NOMO-1 treated with dmso at 0.1 percent for 144 hours (cell line): ENCODE measurements at regions not wholly inside any gene's neighbourhood (a gene's known extent, or its start where the extent isn't known, plus 50 kb on each side); places are given as distances from the start of the nearest gene placed in this dataset.
"Not testable (repeated sequence)": the region's sequence is repeated elsewhere in the genome, so short reads cannot be mapped to it uniquely, and the experiment has no call there.

Experiments
- DNase-seq: peaks from one replicate; lab custom pipeline; 2025; ENCODE audit not compliant: unreplicated experiment; lab: John Stamatoyannopoulos, UW

DNA sequence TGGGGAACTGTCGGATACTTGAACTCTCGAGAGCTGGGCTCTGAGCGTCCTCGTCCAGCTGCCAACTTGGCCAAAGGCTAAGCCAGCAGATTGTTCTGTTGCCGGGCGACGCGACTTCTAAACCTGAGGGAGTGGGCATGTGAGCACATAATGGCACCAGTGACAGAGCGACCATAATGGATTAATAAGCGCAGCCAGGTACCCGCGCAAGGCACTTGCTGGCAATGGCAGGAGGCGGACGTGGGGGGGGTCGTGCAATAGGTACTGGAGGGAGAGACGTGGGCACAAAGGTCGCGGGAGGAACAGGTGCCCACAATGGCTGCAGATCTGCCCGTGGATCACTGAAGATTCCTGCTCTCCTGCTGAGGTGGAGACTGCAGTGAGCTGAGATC, 1368.7 kb downstream of the CDH12 start:
- DNase-seq, result not testable (repeated sequence)

DNA sequence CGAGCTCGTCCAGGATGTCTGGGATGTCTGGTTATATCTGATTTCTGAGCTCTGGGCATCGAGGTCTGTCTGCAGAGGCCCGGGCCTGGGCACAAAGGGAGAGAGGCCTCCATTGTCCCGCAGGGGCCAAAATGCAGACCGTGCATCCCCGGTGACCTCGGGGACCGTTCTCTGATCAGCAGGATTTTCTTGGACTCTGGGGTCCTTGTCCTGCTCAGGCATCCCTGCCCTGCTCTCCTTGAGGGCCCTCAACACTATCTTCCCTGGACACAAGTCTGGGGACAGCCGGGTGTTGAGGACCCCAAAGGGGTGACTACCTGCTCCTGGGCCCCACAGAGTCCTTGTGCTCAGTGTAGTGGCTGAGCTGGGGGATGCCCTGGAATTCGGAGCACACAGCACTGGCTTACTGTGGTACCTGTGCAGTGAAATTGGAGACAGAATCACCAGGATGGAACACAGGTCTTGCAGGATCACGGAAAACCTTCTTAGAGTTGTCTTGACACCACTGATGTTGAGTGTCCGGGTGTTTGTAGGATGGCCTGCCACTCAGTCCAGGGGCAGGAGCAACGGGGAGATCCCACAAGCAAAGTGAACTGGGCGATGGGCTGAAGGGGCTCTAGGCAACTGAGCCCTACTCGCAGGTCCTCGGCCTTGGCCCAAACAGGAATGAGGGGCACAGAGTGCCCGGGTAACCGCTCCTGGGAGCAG, 1369.2 kb downstream of the CDH12 start:
- DNase-seq, result not testable (repeated sequence)

DNA sequence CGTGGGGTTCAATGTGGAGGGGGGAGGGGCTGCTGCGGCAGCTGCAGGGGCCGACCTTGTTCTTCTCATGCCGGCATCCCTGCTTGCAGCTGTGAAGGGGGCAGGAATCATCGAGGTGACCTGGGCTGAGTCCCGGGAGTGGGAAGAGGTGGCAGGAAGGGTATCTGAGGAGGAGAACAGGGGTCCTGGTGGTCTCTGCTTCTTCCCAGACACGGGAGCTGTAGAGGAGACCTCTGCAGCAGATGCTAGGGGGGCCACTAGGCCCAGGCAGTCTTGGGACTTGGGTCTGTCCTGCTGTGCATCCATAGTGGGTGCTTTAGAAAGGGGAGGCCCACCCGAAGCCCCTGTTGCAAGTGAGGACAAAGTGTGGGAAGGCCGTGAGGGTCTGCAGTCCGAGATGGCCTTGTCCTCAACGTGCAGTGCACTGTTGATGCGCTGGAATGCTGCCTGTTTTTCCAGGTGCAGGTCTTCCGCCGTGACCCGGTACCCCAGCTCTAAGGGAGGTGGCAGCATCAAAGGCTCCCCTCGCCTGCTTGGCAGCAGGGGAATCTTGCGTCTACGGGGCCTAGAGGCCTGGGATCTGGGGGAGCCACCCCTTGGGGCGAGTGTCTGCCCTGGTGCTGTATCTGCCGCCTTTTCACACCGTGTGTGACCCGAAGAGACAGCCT, 1370.0 kb downstream of the CDH12 start:
- DNase-seq, result not testable (repeated sequence)

DNA sequence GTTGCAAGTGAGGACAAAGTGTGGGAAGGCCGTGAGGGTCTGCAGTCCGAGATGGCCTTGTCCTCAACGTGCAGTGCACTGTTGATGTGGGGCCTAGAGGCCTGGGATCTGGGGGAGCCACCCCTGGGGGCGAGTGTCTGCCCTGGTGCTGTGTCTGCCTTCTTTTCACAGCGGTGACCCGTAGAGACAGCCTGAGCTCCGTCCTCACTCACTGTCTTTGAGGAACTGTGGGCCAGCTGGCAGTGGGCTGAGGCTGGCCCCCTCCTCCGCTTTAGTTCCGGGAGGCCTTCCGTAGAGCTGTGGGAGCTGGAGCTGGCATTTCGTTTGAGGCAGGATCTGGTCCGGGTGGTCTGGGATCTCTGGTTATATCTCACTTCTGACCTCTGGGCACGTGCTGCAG, 1370.6 kb downstream of the CDH12 start:
- not testable (repeated sequence) for DNase-seq

DNA sequence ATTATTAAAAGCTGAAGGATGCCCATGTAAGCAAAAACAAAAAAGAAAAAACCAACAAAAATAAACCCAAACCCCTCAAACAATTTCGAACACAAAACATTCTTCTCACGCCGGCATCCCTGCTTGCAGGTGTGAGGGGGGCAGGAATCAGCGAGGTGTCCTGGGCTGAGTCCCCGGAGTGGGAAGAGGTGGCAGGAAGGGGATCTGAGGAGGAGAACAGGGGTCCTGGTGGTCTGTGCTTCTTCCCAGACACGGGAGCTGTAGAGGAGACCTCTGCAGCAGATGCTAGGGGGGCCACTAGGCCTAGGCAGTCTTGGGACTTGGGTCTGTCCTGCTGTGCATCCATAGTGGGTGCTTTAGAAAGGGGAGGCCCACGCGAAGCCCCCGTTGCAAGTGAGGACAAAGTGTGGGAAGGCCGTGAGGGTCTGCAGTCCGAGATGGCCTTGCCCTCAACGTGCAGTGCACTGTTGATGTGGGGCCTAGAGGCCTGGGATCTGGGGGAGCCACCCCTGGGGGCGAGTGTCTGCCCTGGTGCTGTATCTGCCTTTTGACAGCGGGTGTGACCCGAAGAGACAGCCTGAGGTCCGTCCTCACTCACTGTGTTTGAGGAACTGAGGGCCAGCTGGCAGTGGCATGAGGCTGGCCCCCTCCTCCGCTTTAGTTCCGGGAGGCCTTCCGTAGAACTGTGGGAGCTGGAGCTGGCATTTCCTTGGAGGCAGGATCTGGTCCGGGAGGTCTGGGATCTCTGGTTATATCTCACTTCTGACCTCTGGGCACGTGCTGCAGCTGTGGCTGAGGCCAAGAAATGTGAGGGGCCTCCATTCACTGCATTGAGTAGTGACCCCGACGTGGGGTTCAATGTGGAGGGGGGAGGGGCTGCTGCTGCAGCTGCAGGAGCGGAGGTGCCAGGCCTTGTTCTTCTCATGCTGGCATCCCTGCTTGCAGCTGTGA, 1371.5 kb downstream of the CDH12 start:
- not testable (repeated sequence) for DNase-seq

DNA sequence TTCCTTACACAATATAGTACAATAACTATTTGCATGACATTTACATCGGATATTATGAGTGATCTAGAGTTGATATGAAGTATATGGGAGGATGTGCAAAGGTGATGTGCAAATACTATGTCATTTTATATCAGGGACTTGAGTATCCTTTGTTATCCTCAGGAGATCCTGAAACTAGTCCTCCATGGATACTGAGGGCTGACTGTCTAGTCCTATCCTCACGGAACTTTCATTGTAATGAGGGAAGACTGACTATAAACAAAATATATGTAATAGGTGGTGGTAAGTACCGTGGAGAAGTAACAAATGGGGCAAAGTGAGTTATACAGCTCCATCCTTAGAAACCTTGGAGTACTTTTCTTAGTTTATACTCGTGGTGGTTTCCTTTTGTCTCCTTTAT, 1373.1 kb downstream of the CDH12 start:
- DNase-seq, result not testable (repeated sequence)

DNA sequence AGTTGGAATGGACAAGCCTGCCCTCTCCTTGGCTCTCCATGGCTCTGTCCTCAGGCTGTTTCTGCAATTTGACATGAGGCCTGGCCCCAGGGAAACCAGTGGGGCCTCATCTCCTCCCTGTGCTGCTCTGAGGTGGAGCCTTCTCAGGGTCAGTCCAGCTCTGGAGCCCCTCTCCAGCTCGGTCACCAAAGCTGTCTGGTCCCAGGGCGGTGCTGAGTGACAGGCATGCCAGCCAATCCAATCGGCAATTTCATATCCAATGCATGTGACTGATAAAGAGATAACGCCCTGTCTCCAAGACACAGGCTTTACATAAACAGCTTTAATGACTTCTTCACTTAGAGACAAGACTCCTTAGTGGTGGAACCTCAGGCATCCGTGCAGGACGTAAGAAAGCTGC, 1379.2 kb downstream of the CDH12 start:
- DNase-seq, result not testable (repeated sequence)

DNA sequence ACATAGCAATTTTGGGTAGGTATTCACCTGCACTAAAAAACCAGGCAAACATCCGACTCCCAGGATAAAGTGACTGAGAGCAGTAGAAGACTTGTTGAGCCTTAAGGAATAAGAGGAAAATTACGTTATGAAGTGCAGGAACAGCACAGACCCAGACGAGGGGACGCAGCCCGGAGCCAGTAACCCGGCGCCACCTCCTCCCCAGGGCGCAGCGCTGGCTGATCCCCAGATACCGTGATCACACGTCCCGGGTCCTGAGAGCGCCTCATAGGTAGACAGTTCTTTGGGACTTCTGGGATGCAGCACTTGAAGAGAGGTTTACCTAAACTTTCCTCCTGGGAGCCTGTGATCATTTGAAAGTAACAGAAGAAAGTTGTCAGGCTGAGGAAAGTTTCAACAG, 1379.7 kb downstream of the CDH12 start:
- DNase-seq, result not testable (repeated sequence)

DNA sequence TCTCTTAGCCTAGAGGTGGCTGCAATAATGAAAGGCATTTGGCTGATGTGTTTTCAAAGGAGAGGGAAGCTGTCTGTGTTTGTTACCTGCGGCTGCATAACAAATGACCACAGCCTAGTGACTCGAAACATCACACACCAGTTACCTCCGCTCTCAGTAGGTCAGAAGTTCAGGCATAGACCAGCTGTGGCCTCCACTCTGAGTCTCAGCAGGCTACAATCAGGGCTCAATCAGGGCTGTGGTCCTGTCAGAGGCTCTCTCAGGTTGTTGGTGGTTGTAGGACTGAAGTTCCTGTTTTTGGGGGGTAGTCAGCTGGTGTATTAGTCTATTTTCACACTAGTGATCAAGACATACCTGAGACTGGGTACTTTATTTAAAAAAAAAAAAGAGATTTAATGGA, 1381.5 kb downstream of the CDH12 start:
- DNase-seq, result not testable (repeated sequence)

DNA sequence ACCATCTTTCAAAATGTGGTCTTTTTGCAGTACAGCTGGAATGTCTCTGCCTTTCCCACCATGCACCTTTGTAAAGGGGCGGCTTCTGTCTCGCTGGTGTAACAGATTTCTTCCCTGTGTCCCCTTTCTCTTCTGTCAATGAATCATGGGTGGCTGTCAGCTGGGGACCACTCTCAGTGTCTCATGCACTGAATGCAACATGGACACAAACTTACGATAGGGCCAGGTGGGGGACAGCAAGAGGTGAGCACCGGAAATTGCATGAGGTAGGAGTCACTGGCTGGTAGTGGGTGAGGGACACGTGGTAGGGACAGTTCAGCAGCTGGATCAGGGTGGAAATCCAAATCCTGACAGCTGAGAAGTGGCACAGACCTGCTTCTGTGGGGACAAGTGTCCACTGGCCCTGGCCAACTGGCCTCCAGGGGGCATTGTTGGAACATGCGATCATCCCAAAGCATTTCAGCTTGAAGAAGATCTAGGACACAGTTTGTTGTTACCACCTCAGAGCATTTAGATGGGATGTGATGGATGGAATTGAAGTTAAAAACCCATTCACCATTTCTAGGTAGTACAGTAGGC, 1383.5 kb downstream of the CDH12 start:
- not testable (repeated sequence) for DNase-seq

DNA sequence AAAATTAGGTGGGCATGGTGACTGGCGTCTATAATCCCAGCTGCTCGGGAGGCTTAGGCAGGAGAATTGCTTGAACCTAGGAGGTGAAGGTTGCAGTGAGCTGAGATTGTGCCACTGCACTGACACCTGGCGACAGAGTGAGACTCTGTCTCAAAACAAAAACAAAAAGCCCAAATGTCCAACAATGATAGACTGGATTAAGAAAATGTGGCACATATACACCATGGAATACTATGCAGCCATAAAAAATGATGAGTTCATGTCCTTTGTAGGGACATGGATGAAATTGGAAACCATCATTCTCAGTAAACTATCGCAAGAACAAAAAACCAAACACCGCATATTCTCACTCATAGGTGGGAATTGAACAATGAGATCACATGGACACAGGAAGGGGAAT, 1385.6 kb downstream of the CDH12 start:
- not testable (repeated sequence) for DNase-seq

DNA sequence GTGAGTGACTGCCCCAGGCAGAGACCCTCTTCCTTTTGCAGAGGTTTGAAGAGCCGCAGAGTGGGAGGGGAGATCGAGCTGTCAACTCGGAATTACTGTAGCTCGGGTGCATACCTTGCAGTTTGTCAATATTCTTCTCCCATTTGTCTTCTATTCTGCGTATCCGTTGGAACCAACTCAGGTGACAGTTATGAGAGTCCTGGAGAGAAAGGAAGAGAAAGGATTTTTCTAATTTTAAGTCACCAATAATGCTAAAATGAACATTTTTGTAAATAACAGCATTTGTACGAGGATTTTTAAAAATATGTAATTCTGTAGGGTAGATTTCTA, 1393.4 kb downstream of the CDH12 start:
- not testable (repeated sequence) for DNase-seq

DNA sequence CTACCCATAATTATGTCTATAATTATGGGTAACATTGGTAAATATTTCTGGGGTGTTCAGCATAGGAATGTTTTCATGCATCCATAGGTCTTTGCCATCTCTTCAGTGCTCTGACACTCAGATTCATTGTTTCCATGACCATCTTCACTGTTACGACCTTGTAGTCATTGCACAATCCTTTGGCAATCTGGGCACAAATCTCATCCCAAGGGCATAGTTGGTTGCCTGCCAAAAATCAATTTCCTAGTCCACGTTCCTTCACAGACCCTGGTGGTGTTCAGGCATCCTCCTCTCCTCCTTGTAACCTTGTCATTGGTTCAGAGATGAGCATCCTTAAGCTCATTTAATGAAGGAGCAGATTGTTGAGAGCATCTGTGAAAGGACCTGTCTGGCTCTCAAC, 1400.7 kb downstream of the CDH12 start:
- DNase-seq, result no peak

DNA sequence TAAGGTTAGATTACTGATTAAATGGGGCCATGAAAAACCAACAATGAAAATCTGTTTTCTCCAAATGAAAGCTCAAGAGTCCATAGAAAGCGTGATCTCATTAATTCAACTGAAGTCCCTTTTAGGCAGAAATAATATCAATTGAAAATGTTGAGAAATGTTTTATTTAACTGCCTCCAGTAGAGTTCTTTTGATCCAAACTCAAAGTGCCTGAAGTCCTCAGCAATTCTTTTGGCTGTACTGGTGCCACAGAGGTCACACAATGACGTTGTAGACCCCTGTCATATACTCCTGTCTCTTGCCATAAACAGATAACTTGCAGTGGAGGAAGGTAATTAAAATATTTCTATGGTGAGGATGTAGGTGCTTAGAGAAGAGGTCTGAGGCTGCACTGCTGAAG, 1420.5 kb downstream of the CDH12 start:
- no peak for DNase-seq

DNA sequence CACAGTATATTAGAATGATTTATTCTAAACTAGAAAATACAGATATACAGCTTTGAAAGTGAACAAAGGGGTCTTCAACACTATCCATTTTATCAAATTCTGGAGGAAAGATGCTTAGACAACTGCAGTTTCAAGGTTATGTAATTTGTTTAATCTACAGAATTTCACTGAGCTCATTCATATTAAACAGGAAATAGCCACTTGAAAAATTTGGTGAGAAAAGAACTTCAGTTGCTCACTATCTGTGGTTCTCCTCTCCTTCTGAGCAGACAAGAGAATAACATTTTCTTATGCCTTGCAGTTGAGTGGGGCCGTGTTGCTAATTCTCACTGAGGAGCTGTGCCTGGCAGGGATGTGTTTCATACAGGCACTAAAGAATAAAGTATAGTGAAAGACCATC, 1428.2 kb downstream of the CDH12 start:
- no peak for DNase-seq

DNA sequence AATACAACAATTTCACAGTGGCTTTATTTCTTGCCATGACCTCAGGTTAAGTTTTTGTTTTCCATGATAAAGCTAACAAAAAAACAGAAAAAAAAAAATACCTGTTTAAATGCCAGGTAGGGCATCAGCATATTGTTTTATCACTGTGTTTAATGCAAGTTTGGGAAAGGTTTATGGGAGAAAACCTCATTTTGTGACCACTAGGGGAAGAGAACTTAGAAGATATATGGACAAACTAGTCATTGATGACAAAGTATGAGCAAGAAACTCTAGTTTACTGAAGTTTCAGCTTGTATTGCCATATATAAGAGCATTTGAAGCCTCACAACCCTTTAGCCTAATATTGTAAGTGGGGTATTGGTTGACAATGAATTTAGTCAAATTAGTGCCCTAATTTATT, 1431.4 kb upstream of the CDH18 start:
- no peak for DNase-seq

DNA sequence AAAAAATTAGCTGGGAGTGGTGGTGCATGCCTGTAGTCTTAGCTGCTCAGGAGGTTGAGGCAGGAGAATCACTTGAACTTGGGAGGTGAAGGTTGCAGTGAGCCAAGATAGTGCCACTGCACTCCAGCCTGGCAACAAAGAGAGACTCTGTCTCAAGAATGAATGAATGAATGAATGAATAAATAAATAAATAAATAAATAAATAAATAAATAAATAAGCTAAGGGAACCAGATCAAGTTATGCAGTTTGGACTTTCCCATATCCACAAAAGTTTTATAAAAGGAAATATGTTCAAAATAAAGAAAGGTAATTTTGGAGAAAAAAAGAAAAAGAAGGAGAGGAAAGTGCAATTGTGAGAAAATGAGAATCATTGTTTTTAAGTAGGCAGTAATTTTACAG, 1414.1 kb upstream of the CDH18 start:
- not testable (repeated sequence) for DNase-seq

DNA sequence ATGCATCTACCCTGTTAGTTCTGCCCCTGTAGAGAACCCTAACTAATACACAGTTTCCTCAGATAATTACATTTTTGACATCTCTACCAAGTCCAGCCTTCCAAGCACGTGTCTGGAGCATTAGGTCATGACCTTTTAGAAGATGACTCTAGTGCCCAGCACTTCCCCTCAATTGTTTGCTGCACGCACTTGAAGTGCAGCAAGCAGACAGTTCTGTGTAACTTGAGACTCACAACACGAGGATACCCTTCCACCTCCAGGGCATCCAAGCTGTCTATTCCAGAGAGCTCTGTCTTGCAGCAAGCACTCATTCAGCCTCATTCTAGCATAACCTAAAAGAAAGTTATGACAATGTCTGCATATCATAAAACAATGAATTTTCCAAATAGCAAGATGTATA, 1410.5 kb upstream of the CDH18 start:
- DNase-seq, result no peak

DNA sequence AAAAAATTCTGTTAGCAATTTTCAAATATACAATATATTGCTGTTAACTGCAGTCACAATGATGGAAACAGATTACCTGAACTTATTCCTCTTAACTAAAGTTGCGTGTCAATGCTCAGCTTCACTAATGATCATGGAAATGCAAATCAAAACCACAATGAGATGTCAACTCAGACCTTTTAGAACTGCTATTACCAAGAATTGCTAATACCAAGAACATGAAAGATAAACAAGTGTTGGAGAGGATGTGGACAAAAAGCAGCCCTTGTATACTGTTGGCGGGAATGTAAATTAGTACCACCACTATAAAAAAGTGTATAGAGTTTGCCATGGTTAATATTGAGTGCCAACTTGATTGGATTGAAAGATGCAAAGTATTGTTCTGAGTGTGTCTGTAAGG, 1409.7 kb upstream of the CDH18 start:
- DNase-seq, result no peak

DNA sequence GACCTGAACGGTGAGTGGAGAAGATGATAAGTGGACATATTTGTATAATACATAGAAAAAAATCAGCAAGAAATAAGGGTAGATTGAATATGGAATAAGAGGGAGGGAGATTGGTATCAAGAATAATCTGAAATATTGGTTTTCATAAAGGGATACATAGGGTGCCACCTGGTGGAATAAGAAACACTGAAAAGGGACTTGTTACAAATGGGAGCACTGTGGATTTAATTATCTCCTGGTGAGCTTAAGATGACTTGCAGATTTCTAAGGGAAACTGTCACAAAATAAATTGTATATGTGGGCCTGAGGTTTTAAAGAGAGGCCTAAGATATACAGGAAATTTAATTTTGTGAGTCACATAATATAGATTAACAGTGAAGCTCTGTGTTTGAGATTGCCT, 1403.5 kb upstream of the CDH18 start:
- no peak for DNase-seq

DNA sequence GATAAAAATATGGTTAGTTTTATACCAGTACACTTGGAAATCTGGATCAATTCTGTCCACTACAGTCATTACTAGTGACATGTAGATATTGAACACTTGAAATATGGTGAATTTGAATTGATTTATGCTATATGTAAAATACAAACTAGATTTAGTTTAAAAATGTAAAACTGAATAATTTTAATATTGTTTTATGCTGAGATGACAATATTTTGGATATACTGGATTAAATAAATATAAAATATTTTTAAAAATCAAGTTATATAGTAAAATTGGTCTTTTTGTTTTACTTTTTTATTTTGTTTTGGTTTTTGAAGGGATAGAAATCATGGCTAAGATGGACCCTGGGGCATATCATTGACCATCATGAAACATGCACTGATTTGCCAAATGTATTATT, 1372.8 kb upstream of the CDH18 start:
- DNase-seq, result not testable (repeated sequence)

DNA sequence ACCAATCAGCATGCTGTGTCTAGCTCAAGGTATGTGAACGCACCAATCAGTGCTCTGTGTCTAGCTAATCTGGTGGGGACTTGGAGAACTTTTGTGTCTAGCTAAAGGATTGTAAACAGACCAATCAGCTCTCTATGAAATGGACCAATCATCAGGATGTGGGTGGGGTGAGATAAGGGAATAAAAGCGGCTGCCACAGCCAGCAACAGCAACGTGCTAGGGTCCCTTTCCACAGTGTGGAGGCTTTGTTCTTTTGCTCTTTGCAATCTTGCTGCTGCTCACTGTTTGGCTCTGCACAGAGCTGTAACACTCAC, 1353.9 kb upstream of the CDH18 start:
- DNase-seq, result not testable (repeated sequence)
